Activated B cell treated with CpG ODN at 0.5 μM for 24 hours (primary cell): ENCODE measurements at regions not wholly inside any gene's neighbourhood (a gene's known extent, or its start where the extent isn't known, plus 50 kb on each side); places are given as distances from the start of the nearest gene placed in this dataset.

Experiments used
- ATAC-seq: fragments of 200-7000 bp; cut with Tn5 transposase; one replicate; pipeline ENCODE4 v1.10.0; 2021; ENCODE audit warnings: low read depth, mild to moderate bottlenecking, moderate library complexity
- CTCF ChIA-PET: fragments of 350-600 bp; sonication (Branson Sonifier 250); formaldehyde crosslinking; loops from one replicate; lab custom pipeline; 2021; ENCODE audit warnings: antibody characterized with exemption; lab: Charles Lee
- POLR2A ChIA-PET: fragments of 350-600 bp; sonication (Branson Sonifier 250); formaldehyde crosslinking; loops from one replicate; lab custom pipeline; 2021; ENCODE audit warnings: antibody characterized with exemption; lab: Charles Lee
- DNase-seq: peaks from one replicate; pipeline ENCODE4 v3.0.0; 2022
- H3K27ac Mint-ChIP-seq: one replicate; pipeline ENCODE4 v1.8.0; 2020; ENCODE audit warnings: mixed read lengths
- H3K27me3 Mint-ChIP-seq: one replicate; pipeline ENCODE4 v1.8.0; 2021; ENCODE audit warnings: mixed read lengths
- H3K36me3 Mint-ChIP-seq: one replicate; pipeline ENCODE4 v1.8.0; 2021; ENCODE audit warnings: low read depth, mixed read lengths
- H3K4me1 Mint-ChIP-seq: one replicate; pipeline ENCODE4 v1.8.0; 2021; ENCODE audit warnings: mixed read lengths
- H3K4me3 Mint-ChIP-seq: one replicate; pipeline ENCODE4 v1.8.0; 2020; ENCODE audit warnings: mild to moderate bottlenecking, mixed read lengths
- H3K9me3 Mint-ChIP-seq: one replicate; pipeline ENCODE4 v1.8.0; 2020; ENCODE audit warnings: mixed read lengths
- intact Hi-C: fragments of 100-400 bp; cut with micrococcal nuclease; formaldehyde crosslinking; loops from one replicate; pipeline ENCODE4 v1.15.1; 2024
- TF ChIP-seq, protein P1 (sequence below): fragments of 200-600 bp; IDR thresholded peaks from one replicate; pipeline ENCODE4 v1.8.0; 2022; ENCODE audit warnings: antibody characterized with exemption, mild to moderate bottlenecking

DNA sequence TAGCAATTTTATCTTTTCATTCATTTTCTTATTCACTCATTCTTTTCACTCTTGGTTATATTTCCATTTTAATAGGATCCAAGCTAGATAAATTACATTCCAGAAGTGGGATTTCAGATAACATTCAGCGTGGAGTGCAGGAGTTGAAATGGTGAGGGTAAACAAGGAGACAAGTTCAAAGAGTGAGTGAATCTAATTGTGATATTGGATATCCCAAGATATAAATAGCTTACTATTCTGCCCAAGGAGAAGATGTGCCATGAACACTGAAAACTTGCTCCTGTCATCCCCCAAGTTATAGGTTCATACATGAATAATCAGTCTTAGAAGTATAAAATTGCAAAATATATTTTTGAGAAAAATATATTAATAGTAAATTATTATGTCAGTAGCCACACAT is 459.3 kb downstream of the CETN3 start:
- no peak overlapping the region for H3K4me3 Mint-ChIP-seq
- no peak overlapping the region for H3K27ac Mint-ChIP-seq
- ChIA-PET CTCF (no interaction called here), POLR2A (no interaction called here)
- H3K27me3 Mint-ChIP-seq, result no peaks in the 10 kb centered on the region
- H3K36me3 Mint-ChIP-seq, result no peaks in the 10 kb centered on the region
- DNase-seq (no peak), ATAC-seq (no peak)
- peaks cover 10% of the 10 kb centered on the region for H3K4me1 Mint-ChIP-seq
- TF ChIP-seq, protein P1, sequence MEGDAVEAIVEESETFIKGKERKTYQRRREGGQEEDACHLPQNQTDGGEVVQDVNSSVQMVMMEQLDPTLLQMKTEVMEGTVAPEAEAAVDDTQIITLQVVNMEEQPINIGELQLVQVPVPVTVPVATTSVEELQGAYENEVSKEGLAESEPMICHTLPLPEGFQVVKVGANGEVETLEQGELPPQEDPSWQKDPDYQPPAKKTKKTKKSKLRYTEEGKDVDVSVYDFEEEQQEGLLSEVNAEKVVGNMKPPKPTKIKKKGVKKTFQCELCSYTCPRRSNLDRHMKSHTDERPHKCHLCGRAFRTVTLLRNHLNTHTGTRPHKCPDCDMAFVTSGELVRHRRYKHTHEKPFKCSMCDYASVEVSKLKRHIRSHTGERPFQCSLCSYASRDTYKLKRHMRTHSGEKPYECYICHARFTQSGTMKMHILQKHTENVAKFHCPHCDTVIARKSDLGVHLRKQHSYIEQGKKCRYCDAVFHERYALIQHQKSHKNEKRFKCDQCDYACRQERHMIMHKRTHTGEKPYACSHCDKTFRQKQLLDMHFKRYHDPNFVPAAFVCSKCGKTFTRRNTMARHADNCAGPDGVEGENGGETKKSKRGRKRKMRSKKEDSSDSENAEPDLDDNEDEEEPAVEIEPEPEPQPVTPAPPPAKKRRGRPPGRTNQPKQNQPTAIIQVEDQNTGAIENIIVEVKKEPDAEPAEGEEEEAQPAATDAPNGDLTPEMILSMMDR, result no peak
- intact Hi-C loops, result no loop called here
- no peaks in the 10 kb centered on the region for H3K9me3 Mint-ChIP-seq

DNA sequence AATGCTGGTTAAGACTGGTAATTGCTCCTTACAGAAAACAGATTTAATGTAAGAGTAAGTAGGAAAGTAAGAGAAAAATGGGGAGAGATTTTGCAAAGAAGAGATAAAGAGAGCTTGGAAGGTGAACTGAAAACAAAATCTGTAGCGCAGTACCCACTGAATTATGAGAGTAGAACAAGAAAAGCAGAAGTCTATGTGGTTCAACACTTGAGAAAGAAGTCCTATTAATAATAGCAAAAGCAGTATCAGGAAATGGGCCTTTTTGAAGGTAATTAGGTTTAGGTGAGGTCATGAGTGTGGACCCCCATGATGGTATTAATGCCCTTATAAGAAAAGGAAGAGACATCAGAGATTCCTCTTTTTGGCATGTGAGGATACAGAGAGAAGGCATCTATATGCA is 460.6 kb downstream of the CETN3 start:
- Mint-ChIP-seq H3K27me3 (no peaks in the 10 kb centered on the region), H3K27ac (no peak overlapping the region), H3K4me3 (no peak overlapping the region), H3K36me3 (no peaks in the 10 kb centered on the region), H3K9me3 (no peaks in the 10 kb centered on the region), H3K4me1 (peaks cover 10% of the 10 kb centered on the region)
- intact Hi-C loops, result no loop called here
- no peak for DNase-seq
- POLR2A ChIA-PET, result no interaction called here
- TF ChIP-seq, protein P1, result no peak
- CTCF ChIA-PET, result no interaction called here
- peak; percentile 60 for ATAC-seq

DNA sequence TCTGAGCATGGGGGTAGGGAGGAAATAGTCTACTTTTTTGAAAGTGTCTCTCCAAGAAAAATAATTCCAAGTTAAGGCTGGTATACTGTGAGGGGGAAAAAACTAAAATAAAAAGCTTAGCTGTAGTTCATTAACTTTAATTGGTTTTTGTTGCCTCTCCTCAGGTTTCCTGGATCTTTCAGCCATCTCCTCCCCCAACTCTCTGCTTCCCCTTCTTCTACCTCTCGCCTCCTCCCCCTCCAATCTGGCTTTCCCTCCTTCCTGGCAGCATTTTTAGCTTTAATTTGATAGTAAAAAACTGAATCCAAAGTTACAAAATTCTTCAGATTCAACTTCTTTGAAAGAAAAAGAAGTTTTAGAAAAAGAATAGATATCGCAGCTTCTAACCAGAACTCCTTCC is 462.6 kb downstream of the CETN3 start:
- ATAC-seq (no peak), DNase-seq (no peak)
- TF ChIP-seq, protein P1, result no peak
- Mint-ChIP-seq H3K4me3 (no peak overlapping the region), H3K27ac (no peak overlapping the region), H3K4me1 (peaks cover 10% of the 10 kb centered on the region), H3K9me3 (no peaks in the 10 kb centered on the region), H3K27me3 (no peaks in the 10 kb centered on the region), H3K36me3 (no peaks in the 10 kb centered on the region)
- intact Hi-C loops, result no loop called here
- POLR2A ChIA-PET, result no interaction called here
- CTCF ChIA-PET, result interaction anchor here (1.2 kb wide), 1 partner anchor 16 kb away, joined by 3 read pairs; no protein-coding TSS in a partner anchor

DNA sequence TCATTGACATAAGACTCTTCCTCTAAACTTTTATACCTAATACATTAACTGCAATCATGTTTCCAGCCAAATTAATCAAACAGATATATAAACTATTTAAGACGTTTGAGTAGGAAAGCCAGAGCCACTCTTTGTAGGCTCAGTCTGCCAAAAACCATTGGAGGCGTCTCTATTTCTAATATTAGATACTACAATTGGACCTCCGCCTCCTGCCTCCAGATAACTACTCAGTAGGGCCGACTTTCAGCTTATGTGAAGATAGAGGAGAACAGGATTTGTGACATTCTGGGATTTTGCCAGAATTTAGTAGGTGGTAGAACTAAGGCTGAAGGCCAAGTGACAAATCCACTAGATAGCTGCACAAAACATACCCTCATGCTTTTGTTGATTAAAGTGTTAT is 463.0 kb downstream of the CETN3 start:
- Mint-ChIP-seq H3K9me3 (no peaks in the 10 kb centered on the region), H3K27ac (no peak overlapping the region), H3K27me3 (no peaks in the 10 kb centered on the region), H3K4me3 (no peak overlapping the region), H3K36me3 (no peaks in the 10 kb centered on the region), H3K4me1 (peaks cover 10% of the 10 kb centered on the region)
- POLR2A ChIA-PET, result no interaction called here
- CTCF ChIA-PET, result interaction anchor here (1.2 kb wide), 1 partner anchor 17 kb away, joined by 3 read pairs; no protein-coding TSS in a partner anchor
- DNase-seq (no peak), ATAC-seq (no peak)
- TF ChIP-seq, protein P1, result no peak
- intact Hi-C loops, result no loop called here

DNA sequence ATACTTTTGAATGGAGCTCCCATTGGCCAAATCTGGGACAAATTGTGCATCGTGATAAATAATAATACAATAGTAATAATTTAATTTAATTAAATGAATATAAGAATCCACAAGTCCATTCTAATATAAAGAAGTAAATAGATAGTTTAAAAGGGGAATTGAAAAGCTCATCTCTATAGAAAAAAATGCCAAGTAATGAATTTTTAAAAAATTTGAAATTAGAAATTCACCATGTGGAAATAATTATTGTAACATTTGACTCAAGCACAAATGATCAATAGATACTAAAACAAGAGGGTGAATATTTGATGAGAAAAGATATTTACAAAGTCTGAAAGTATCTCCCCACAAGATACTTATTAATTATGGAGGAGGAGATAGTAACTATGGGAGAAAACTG is 467.4 kb downstream of the CETN3 start:
- no peaks in the 10 kb centered on the region for H3K36me3 Mint-ChIP-seq
- ATAC-seq (no peak), DNase-seq (no peak)
- TF ChIP-seq, protein P1, result no peak
- H3K4me1 Mint-ChIP-seq, result no peaks in the 10 kb centered on the region
- H3K9me3 Mint-ChIP-seq, result no peaks in the 10 kb centered on the region
- no peak overlapping the region for H3K4me3 Mint-ChIP-seq
- H3K27ac Mint-ChIP-seq, result no peak overlapping the region
- ChIA-PET CTCF (no interaction called here), POLR2A (no interaction called here)
- intact Hi-C loops, result no loop called here
- H3K27me3 Mint-ChIP-seq, result no peaks in the 10 kb centered on the region
